ENCODE measurements at regions not wholly inside any gene's neighbourhood (a gene's known extent, or its start where the extent isn't known, plus 50 kb on each side); places are given as distances from the start of the nearest gene placed in this dataset.

DNA sequence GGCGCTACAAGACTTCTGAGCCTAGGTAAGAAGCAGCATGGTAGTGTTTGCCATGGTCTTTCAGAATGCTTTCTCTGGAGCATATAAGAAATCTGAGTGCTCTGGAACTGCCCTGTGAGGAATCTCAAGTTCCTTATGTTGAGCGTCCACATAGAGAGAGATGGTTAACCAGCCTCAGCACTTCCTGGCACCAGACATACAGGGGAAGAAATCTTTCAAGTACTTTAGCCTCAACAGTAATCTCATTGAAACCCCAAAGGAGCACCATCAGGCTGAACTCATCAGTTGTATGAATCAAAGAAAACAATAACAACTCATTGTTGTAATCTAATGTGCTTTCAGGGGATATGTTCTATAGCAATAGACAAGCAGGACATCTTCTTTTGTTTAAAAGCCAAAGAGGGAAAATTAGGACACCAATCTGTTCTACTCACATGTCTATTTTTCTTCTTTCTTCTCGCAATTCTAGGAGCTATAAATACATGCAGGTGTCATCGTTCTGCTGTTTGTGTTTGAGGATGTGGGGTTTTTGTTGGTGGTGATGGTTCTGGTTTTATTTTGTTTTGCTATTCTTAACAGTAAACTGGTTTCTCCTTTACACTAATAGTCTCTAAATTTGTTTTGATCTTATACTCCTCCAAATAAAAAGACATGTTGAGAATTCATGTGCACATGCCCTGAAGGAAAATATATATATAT is 1145.0 kb upstream of the LRRN3 start:
- TF ChIP-seq EZH2 (IDR thresholded peaks at IDR 0.05; ENCODE audit: borderline replicate concordance, low read length), result no peak
- TF ChIP-seq, protein P1, sequence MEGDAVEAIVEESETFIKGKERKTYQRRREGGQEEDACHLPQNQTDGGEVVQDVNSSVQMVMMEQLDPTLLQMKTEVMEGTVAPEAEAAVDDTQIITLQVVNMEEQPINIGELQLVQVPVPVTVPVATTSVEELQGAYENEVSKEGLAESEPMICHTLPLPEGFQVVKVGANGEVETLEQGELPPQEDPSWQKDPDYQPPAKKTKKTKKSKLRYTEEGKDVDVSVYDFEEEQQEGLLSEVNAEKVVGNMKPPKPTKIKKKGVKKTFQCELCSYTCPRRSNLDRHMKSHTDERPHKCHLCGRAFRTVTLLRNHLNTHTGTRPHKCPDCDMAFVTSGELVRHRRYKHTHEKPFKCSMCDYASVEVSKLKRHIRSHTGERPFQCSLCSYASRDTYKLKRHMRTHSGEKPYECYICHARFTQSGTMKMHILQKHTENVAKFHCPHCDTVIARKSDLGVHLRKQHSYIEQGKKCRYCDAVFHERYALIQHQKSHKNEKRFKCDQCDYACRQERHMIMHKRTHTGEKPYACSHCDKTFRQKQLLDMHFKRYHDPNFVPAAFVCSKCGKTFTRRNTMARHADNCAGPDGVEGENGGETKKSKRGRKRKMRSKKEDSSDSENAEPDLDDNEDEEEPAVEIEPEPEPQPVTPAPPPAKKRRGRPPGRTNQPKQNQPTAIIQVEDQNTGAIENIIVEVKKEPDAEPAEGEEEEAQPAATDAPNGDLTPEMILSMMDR (IDR thresholded peaks at IDR 0.05; ENCODE audit: low read length), result no peak
